ENCODE measurements at regions not wholly inside any gene's neighbourhood (a gene's known extent, or its start where the extent isn't known, plus 50 kb on each side); places are given as distances from the start of the nearest gene placed in this dataset.

- no peak for DNase-seq
These were observed 290.3 kb downstream of the EMP1 start for GRCh38 chr12:13486794-13487193.

- DNase-seq, result no peak
These were observed 282.2 kb downstream of the EMP1 start for GRCh38 chr12:13478650-13479181.

DNA sequence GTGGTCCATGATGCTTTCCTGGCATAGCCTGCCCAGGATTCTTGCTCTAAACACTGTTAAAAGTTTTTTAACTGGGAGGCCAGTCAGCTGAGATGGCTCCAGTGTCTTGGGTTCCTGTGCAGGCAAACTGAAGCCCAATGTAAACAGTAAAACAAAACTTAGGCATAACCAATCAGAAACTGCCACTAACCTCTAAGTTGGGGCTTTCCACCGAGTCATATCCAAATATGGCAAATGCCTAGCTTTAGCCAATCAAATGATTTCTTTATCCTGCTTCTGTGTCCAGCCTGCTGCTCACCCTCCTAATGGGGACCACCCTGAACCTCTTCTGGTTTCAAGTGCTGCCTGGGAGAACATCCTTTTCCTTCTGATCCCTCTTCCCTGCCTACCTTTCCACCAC is 277.9 kb downstream of the EMP1 start:
- no peak for DNase-seq

DNA sequence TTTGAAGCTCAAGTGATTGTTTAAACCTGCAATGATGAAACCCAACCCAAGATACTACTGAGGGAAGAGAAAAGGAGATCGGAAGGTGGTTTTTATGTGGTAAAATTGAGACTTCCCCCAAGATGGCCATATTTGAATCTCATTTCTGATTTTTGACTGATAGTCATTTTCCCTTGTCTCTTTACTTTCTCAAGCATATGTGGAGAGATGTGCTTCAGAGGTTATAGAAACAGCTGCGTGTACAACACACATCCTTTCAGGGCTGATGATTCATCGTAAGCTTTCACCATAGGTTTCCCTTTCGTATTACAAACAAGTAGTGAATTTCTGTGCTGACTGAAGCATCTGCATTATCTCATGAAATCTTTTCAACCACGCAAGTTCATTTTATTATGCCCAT is 276.2 kb downstream of the EMP1 start:
- no peak for DNase-seq

DNA sequence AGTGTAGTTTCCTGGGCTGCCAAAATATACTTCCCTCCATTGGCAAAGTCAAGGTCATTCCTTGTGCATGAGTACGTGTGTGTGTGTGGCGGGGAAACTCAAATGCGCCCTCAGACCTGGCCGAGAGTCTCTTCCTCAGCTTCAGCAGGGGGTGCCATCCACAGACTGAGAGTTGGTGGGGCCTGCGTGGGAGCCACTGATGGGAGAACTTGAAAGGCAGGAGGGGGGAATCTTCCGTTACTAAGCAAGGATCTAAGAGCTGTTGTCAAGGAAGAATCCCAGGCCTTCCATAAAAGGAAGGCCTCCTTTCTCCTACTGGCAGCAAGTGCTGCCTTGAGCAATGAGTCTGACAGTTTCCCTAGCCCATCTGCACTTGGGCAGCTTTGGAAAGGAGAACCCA is 274.9 kb downstream of the EMP1 start:
- DNase-seq, result no peak

- DNase-seq, result no peak
These were observed 269.1 kb downstream of the EMP1 start for GRCh38 chr12:13465635-13466034.

- DNase-seq, result no peak
These were observed 266.7 kb downstream of the EMP1 start for GRCh38 chr12:13463189-13463588.

DNA sequence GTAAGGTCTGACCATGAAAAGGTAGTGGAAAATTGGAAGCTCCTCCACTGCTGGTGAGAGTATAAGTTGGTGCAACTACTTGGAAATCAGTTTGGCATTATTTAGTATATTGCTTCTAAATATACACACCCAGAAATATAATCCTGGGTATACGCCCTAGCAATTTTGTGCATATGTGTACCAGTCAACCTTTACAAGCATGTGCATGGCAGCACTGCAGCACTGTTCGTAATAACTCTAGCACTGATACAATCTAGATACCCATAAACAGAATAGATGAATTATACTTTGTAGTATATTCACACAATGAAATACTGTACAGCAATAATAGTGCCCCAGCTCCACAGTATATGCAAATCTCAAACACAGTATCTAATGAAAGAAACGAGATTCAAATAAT is 265.9 kb downstream of the EMP1 start:
- DNase-seq, result no peak

GRCh38 chr12:13455778-13456144 is 259.2 kb downstream of the EMP1 start:
- no peak for DNase-seq

DNA sequence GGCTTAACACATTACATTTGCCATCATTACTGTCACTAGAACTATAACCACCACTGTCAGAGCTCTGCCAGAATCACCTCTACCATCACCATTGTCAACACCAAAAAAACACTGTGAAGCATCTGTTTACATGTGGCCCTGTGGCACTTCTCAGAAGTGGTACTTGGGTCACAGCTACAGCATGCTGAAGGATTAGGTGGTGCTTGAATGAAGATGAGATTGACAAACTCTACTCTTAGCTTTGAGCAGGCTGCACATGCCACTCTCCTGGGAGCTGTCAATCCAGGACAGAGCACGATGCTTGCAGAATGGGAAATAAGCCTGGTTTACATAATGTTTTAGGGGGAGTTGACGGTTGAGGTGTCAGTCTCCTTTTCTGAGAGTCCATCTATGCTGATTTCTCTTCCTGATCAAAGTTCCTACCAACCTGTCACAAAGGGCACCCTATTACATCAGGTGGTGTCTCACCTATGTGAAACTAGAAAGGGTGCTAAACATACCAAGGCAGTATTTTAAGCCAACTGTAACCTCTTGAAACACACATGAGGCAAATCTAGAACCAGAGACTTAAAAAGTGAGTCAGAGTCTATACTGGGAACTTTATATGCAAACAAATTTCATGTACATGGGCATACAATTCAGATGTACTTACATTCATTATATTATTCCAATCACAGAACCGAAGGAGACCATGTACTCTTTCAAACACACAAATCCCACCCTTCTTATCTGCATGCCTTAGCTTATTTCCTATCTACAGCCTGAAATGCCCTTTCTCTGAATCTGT is 258.7 kb downstream of the EMP1 start:
- DNase-seq, result no peak

DNA sequence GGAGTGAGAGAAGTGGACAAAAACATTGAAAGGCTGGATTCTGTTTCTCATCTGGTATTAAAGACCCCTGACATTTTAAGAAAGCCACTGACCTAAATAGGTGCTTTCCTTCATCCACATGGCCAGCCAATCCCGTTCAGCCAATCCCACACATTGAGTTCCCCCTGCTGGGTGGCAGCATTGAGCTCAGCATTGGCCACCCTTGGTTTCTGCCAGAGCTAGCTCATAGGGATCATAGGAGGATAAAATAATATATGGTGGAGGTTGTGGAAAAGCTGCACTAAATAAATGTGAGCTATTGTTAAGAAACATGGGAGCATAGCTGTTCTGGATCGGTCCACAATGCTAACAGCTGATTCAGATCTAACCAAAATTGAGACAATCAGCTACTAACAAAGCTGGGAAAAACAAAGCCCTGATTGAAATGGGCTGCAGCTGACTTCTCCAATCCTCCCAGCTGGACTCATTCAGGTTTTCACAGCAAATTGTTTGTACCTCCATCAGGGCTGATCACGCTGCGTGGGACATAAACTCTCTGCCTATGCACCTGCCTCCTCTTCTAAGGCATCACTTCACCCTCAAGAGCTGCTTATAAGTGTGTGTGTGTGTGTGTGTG is 256.5 kb downstream of the EMP1 start:
- no peak for DNase-seq

GRCh38 chr12:13451776-13452175 is 255.2 kb downstream of the EMP1 start:
- DNase-seq, result no peak

- DNase-seq, result no peak
These were observed 253.9 kb downstream of the EMP1 start for GRCh38 chr12:13450231-13451080.

- no peak for DNase-seq
These were observed 247.6 kb downstream of the EMP1 start for GRCh38 chr12:13444076-13444475.

DNA sequence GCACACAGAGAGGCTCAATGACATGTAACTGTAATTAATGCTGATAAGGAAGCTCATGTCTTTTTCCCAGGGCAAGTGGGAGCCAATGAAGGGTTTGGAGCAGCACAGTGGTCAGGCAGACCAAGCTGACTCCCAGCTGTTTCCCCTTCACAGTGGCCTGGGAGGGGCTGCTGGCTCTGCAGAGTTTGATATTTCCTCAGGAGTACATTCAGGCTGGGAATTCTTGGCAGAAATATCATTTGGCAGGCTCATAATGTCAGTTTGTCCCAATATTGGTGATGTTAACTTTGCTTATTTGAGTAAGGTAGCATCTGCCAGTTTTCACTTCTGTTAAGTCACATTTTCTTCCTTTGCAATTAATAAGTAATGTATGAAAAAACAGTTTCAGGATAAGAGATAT is 247.0 kb downstream of the EMP1 start:
- DNase-seq, result no peak

- DNase-seq, result no peak
These were observed 246.5 kb downstream of the EMP1 start for GRCh38 chr12:13443028-13443427.

GRCh38 chr12:13442457-13442856 is 245.9 kb downstream of the EMP1 start:
- no peak for DNase-seq

GRCh38 chr12:13440844-13441243 is 244.3 kb downstream of the EMP1 start:
- DNase-seq, result no peak

DNA sequence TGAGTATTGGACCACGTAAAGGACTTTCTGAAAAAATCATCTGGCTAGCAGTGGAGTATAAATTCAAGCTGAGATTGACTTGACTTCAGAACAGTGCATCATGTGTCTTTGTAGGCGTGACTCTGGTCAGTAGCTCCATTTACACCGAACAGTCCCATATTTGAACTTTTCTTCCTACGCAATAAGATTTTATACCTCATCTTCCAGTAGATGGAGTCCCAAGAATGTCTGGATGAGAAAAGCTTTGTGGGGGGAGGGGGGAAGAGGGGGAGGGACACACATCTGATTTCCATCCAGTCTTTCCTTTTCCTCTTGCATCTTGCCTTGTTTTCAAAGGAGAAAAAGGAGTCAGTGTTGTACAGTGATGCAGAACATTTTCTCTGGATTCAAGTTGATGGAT is 241.0 kb downstream of the EMP1 start:
- no peak for DNase-seq

- DNase-seq, result no peak
These were observed 240.3 kb downstream of the EMP1 start for GRCh38 chr12:13436696-13437391.

DNA sequence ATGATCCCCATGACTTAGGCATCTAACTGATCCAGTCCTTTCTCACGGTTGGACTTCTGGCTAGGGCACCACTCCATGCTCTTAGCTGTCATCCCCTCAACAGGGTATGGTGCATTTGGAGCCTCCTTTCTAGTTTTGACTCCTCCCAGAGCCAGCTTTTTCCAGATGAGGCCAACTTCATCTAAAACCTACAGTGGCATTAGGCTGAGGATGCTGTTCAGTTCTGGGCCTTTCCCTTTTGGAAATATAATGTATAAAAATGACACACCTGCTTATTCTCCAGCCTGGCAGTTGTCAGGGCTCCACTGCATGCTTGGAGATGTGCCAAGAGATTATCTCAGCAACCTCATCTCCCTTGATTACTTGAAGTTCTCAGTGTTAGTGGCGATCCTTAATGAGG is 239.7 kb downstream of the EMP1 start:
- DNase-seq, result no peak

- DNase-seq, result no peak
These were observed 238.9 kb downstream of the EMP1 start for GRCh38 chr12:13435235-13435933.

All from activated CD4-positive, alpha-beta T cell treated with anti-CD3 and anti-CD28 coated beads, Interleukin-2, amount 50 U/mL, for 48 hours (primary cell).